ENCODE measurements at regions not wholly inside any gene's neighbourhood (a gene's known extent, or its start where the extent isn't known, plus 50 kb on each side); places are given as distances from the start of the nearest gene placed in this dataset.

DNA sequence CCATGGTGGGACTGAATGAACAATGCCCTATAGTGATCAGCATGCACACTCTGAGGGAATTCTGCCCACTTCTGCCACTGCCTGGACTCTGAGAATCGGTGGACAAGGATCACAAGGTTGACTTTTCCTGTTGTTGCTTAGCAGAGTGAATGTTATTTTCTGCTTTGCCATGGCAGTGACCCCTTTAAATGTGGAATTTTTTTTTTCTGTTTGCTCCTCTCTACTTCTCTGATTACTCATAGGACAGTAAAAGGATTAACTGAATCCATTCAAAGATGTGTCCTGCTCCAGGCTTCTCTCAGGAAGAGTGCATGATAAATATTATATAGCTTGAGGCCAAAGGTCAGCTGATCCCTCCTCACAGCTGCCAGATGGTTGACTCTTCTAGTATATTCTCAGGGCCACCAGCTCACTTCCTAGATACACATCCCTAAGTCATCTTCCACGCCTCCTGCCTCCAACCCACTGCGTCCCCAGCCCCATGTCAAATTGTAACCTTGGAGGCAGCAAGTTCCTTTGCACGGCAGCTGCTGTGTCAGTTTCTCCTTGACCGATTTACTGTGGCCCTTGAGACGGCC, 74.0 kb upstream of the RALGPS2 start:
- TF ChIP-seq, protein P1, sequence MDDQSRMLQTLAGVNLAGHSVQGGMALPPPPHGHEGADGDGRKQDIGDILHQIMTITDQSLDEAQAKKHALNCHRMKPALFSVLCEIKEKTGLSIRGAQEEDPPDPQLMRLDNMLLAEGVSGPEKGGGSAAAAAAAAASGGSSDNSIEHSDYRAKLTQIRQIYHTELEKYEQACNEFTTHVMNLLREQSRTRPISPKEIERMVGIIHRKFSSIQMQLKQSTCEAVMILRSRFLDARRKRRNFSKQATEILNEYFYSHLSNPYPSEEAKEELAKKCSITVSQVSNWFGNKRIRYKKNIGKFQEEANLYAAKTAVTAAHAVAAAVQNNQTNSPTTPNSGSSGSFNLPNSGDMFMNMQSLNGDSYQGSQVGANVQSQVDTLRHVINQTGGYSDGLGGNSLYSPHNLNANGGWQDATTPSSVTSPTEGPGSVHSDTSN (CRISPR knock-in tag; IDR thresholded peaks at IDR 0.05), result no peak
- TF ChIP-seq, protein P2, sequence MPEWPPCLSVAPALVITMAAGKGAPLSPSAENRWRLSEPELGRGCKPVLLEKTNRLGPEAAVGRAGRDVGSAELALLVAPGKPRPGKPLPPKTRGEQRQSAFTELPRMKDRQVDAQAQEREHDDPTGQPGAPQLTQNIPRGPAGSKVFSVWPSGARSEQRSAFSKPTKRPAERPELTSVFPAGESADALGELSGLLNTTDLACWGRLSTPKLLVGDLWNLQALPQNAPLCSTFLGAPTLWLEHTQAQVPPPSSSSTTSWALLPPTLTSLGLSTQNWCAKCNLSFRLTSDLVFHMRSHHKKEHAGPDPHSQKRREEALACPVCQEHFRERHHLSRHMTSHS (tag by site-specific recombination; IDR thresholded peaks at IDR 0.05), result no peak
- no peak for TF ChIP-seq PRDM1 (tag by site-specific recombination; IDR thresholded peaks at IDR 0.05)
- TF ChIP-seq ZNF221 (tag by site-specific recombination; IDR thresholded peaks at IDR 0.05; ENCODE audit: borderline replicate concordance), result no peak
- no peak for TF ChIP-seq GLI4 (tag by site-specific recombination; IDR thresholded peaks at IDR 0.05)
- no peak for TF ChIP-seq TCF7L2 (IDR thresholded peaks at IDR 0.05; ENCODE audit: borderline replicate concordance, low read depth, low read length)
- TF ChIP-seq, protein P3, sequence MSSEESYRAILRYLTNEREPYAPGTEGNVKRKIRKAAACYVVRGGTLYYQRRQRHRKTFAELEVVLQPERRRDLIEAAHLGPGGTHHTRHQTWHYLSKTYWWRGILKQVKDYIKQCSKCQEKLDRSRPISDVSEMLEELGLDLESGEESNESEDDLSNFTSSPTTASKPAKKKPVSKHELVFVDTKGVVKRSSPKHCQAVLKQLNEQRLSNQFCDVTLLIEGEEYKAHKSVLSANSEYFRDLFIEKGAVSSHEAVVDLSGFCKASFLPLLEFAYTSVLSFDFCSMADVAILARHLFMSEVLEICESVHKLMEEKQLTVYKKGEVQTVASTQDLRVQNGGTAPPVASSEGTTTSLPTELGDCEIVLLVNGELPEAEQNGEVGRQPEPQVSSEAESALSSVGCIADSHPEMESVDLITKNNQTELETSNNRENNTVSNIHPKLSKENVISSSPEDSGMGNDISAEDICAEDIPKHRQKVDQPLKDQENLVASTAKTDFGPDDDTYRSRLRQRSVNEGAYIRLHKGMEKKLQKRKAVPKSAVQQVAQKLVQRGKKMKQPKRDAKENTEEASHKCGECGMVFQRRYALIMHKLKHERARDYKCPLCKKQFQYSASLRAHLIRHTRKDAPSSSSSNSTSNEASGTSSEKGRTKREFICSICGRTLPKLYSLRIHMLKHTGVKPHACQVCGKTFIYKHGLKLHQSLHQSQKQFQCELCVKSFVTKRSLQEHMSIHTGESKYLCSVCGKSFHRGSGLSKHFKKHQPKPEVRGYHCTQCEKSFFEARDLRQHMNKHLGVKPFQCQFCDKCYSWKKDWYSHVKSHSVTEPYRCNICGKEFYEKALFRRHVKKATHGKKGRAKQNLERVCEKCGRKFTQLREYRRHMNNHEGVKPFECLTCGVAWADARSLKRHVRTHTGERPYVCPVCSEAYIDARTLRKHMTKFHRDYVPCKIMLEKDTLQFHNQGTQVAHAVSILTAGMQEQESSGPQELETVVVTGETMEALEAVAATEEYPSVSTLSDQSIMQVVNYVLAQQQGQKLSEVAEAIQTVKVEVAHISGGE (tag by site-specific recombination; conservative IDR thresholded peaks at IDR 0.05; ENCODE audit: low read depth), result no peak
- no peak for TF ChIP-seq RBAK (tag by site-specific recombination; IDR thresholded peaks at IDR 0.05)
- TF ChIP-seq, protein P4, sequence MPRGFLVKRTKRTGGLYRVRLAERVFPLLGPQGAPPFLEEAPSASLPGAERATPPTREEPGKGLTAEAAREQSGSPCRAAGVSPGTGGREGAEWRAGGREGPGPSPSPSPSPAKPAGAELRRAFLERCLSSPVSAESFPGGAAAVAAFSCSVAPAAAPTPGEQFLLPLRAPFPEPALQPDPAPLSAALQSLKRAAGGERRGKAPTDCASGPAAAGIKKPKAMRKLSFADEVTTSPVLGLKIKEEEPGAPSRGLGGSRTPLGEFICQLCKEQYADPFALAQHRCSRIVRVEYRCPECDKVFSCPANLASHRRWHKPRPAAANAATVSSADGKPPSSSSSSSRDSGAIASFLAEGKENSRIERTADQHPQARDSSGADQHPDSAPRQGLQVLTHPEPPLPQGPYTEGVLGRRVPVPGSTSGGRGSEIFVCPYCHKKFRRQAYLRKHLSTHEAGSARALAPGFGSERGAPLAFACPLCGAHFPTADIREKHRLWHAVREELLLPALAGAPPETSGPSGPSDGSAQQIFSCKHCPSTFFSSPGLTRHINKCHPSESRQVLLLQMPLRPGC (tag by site-specific recombination; IDR thresholded peaks at IDR 0.05), result no peak
- TF ChIP-seq, protein P5, sequence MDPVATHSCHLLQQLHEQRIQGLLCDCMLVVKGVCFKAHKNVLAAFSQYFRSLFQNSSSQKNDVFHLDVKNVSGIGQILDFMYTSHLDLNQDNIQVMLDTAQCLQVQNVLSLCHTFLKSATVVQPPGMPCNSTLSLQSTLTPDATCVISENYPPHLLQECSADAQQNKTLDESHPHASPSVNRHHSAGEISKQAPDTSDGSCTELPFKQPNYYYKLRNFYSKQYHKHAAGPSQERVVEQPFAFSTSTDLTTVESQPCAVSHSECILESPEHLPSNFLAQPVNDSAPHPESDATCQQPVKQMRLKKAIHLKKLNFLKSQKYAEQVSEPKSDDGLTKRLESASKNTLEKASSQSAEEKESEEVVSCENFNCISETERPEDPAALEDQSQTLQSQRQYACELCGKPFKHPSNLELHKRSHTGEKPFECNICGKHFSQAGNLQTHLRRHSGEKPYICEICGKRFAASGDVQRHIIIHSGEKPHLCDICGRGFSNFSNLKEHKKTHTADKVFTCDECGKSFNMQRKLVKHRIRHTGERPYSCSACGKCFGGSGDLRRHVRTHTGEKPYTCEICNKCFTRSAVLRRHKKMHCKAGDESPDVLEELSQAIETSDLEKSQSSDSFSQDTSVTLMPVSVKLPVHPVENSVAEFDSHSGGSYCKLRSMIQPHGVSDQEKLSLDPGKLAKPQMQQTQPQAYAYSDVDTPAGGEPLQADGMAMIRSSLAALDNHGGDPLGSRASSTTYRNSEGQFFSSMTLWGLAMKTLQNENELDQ (tag by site-specific recombination; IDR thresholded peaks at IDR 0.05; ENCODE audit: low read depth), result no peak
- no peak for TF ChIP-seq YY2 (tag by site-specific recombination; IDR thresholded peaks at IDR 0.05)
- TF ChIP-seq, protein P6, sequence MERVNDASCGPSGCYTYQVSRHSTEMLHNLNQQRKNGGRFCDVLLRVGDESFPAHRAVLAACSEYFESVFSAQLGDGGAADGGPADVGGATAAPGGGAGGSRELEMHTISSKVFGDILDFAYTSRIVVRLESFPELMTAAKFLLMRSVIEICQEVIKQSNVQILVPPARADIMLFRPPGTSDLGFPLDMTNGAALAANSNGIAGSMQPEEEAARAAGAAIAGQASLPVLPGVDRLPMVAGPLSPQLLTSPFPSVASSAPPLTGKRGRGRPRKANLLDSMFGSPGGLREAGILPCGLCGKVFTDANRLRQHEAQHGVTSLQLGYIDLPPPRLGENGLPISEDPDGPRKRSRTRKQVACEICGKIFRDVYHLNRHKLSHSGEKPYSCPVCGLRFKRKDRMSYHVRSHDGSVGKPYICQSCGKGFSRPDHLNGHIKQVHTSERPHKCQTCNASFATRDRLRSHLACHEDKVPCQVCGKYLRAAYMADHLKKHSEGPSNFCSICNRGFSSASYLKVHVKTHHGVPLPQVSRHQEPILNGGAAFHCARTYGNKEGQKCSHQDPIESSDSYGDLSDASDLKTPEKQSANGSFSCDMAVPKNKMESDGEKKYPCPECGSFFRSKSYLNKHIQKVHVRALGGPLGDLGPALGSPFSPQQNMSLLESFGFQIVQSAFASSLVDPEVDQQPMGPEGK (tag by site-specific recombination; IDR thresholded peaks at IDR 0.05), result no peak
- no peak for TF ChIP-seq ZNF610 (tag by site-specific recombination; IDR thresholded peaks at IDR 0.05; ENCODE audit: borderline replicate concordance)
- no peak for TF ChIP-seq ZNF776 (tag by site-specific recombination; IDR thresholded peaks at IDR 0.05; ENCODE audit: borderline replicate concordance)

More for the DNA sequence above, 74.0 kb upstream of the RALGPS2 start:
- H3K4me1 ChIP-seq (ENCODE audit: control insufficient read depth, insufficient read depth, low read length), result no peaks in the 10 kb centered on the region
- ChIA-PET CTCF (no interaction called here), POLR2A (no interaction called here)
- H3K9me3 ChIP-seq (ENCODE audit: control insufficient read depth, insufficient read depth, low read depth, low read length), result no peaks in the 10 kb centered on the region
- no peaks in the 10 kb centered on the region for H3K36me3 ChIP-seq (ENCODE audit: control insufficient read depth in 2 of 2, insufficient read depth in 1 of 2, low read length in 2 of 2)
- H3K4me3 ChIP-seq (ENCODE audit: low read depth, low read length), result no peak overlapping the region
- H3K27ac ChIP-seq (ENCODE audit: extremely low read depth, low read depth, low read length), result no peak overlapping the region

Measured in HEK293 (cell line).